Right lobe of liver (tissue), 6 donors: ENCODE measurements at regions not wholly inside any gene's neighbourhood (a gene's known extent, or its start where the extent isn't known, plus 50 kb on each side); places are given as distances from the start of the nearest gene placed in this dataset.

ENCODE experiments used
- ATAC-seq, 4 donors: fragments of 200-7000 bp; cut with Tn5 transposase; one replicate each; pipeline ENCODE4 v1.9.1; 2020; ENCODE audit warnings: mild to moderate bottlenecking in 4 of 4, moderate library complexity in 4 of 4
- DNase-seq, 3 donors: peaks; one replicate each; pipeline ENCODE4 v3.0.0-alpha.2; 2020
- H3K27ac ChIP-seq, 3 donors: fragments of 200-600 bp; one replicate each; pipeline ENCODE4 v1.8.0; 2022
- H3K27me3 ChIP-seq, 2 donors: fragments of 200-600 bp; one replicate each; pipeline ENCODE4 v1.8.0; 2022
- H3K36me3 ChIP-seq, 4 donors: fragments of 200-600 bp; sonication (generic) in 1 of 4; one replicate each; pipeline versions ENCODE4 v1.5.1 to v1.8.0; 2017 to 2022; ENCODE audit warnings: control low read depth in 1 of 4
- H3K4me1 ChIP-seq, 4 donors: fragments of 200-600 bp; sonication (generic) in 1 of 4; one replicate each; pipeline versions ENCODE4 v1.5.1 to v1.8.0; 2017 to 2022; ENCODE audit warnings: control low read depth in 1 of 4
- H3K4me3 ChIP-seq, 3 donors: fragments of 200-600 bp; one replicate each; pipeline ENCODE4 v1.8.0; 2022
- H3K9me3 ChIP-seq, 4 donors: fragments of 200-600 bp; sonication (generic) in 1 of 4; one replicate each; pipeline versions ENCODE4 v1.5.1 to v1.8.0; 2017 to 2022; ENCODE audit warnings: control low read depth in 1 of 4
- POLR2A ChIP-seq: fragments of 450-650 bp; IDR thresholded peaks from one replicate; pipeline ENCODE4 v1.6.1; 2017; ENCODE audit warnings: antibody characterized with exemption, mild to moderate bottlenecking
- WGBS: methylation state at CpG from one replicate; pipeline ENCODE4 v1.1.6; 2018; ENCODE audit warnings: low coverage, low lambda C conversion rate; ENCODE audit not compliant: insufficient coverage; ENCODE audit errors: missing lambda C conversion rate; 5-methylcytosine and 5-hydroxymethylcytosine counted together
- intact Hi-C, 2 donors: fragments of 100-400 bp; cut with DNase I; formaldehyde crosslinking; loops; one replicate each; pipeline versions ENCODE4 v1.11.2 to v1.14.1; 2022
- TF ChIP-seq, protein P1 (sequence below), 4 donors: fragments of 200-600 bp in 3 of 4; fragments of 450-650 bp in 1 of 4; IDR thresholded peaks; one replicate each; pipeline versions ENCODE4 v1.5.1 to v1.8.0; 2016 to 2022; ENCODE audit warnings: antibody characterized with exemption in 4 of 4, mild to moderate bottlenecking in 2 of 4
- donor health status: DM: no; HTN: yes; CAD: no.
- donor health status: DM: no; HTN: no; CAD: no.
- donor health status: DM: no; HTN: no; CAD: no.
- donor health status: DM: no; HTN: yes; CAD: no.
- donor health status: DM: no; HTN: yes; CAD: no.

DNA sequence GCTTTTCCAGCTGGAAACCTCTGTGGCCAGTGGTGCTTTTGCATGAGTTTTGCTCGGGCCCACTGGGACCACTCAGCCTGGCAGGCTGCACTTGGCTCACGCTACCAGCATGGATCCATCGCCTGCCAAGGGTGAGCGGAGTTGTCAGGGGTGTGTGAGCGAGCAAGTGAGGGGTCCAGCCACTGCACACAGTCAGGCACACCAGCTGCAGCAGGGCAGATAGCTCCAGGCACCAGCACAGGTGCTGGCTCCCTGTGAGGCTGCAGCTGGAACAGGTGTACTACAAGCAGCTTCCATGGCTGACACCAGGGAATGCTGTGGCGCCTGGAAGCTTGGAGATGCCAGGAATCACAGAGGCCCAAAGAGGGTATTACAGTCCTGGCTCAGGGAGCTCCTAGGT lies 391.2 kb upstream of the SGCD start:
- DNase-seq (no peak), ATAC-seq (peak in 1 of 4 donors; percentile 33)
- 50% methylated on average over 1 of the region's 6 CpGs for WGBS
- Histone ChIP-seq H3K4me3 (no peak overlapping the region), H3K4me1 (no peaks in the 10 kb centered on the region), H3K36me3 (no peaks in the 10 kb centered on the region), H3K9me3 (no peaks in the 10 kb centered on the region), H3K27ac (no peak overlapping the region), H3K27me3 (no peaks in the 10 kb centered on the region)
- intact Hi-C loops = no loop called here
- TF ChIP-seq, protein P1, sequence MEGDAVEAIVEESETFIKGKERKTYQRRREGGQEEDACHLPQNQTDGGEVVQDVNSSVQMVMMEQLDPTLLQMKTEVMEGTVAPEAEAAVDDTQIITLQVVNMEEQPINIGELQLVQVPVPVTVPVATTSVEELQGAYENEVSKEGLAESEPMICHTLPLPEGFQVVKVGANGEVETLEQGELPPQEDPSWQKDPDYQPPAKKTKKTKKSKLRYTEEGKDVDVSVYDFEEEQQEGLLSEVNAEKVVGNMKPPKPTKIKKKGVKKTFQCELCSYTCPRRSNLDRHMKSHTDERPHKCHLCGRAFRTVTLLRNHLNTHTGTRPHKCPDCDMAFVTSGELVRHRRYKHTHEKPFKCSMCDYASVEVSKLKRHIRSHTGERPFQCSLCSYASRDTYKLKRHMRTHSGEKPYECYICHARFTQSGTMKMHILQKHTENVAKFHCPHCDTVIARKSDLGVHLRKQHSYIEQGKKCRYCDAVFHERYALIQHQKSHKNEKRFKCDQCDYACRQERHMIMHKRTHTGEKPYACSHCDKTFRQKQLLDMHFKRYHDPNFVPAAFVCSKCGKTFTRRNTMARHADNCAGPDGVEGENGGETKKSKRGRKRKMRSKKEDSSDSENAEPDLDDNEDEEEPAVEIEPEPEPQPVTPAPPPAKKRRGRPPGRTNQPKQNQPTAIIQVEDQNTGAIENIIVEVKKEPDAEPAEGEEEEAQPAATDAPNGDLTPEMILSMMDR (IDR thresholded peaks at IDR 0.05) = no peak
- no peak for TF ChIP-seq POLR2A

DNA sequence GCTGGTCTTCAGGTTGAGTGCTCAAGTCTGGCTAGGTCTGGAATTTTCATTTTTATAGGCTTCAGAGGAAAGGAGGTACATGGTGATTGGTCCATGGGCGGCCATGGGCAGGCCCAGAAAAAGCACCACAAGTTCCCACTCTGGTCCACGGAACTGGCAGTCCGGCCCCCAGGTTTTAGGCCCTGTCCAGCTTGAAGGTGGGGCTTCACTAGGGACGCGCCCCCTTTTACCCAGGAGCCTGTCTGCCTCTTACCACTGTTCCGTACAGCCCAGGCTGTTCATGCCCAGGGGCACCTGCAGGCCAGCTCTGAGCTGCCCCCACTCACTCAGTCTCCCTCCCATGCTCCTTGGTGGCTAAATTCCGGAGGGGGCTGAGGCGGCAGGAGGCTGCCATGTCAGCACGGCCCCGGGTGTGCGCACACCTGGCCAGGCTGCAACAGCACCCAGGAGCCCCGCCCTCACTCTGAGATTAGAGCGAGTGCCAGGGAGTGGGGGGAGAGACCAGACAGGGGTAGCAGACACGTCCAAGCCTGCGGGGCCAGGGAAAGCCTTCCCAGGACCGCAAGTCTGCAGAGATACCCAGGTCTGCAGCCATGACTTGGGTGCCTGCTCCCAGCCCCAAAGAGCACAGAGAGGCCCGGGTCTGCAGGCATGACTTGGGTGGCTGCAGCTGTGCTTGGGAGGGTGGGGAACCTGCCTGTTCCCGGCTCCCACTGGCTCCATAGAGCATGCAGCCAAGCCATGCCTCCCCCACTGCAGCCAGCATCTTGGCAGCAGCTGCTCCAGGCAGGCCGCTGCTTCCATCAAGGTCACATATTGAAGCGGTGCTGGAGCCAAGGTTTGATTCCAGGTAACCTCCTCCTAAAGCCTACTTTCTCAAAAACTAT lies 390.2 kb upstream of the SGCD start:
- intact Hi-C loops = no loop called here
- 45% methylated on average over 5 of the region's 20 CpGs for WGBS
- Histone ChIP-seq H3K27me3 (no peaks in the 10 kb centered on the region), H3K27ac (no peak overlapping the region), H3K4me3 (no peak overlapping the region), H3K36me3 (no peaks in the 10 kb centered on the region), H3K4me1 (no peaks in the 10 kb centered on the region), H3K9me3 (no peaks in the 10 kb centered on the region)
- no peak for TF ChIP-seq POLR2A
- TF ChIP-seq, protein P1 (IDR thresholded peaks at IDR 0.05) = no peak
- DNase-seq (no peak), ATAC-seq (peak in 1 of 4 donors; percentile 45)

DNA sequence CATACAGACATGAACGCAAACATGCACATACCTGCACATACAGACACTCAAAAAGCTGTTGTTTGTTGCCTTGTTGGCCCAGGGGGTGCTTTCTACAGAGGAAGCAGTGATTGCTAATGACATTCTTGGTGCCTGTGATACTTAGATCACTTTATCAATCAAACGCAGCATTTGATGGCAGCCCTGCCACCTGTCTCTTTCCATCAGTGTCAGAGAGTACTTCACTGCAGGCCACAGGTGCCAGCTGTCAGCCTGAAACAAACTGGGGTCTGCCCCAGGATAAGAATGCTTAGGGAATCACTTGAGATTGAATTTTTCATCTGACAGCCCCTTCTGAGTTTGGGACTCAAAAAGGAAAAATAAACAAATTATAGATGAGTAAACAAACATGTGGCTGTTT lies 388.9 kb upstream of the SGCD start:
- WGBS = 64% methylated on average over 1 of the region's 2 CpGs
- H3K9me3 ChIP-seq = no peaks in the 10 kb centered on the region
- no peak overlapping the region for H3K27ac ChIP-seq
- no peaks in the 10 kb centered on the region for H3K27me3 ChIP-seq
- TF ChIP-seq POLR2A = no peak
- TF ChIP-seq, protein P1 (IDR thresholded peaks at IDR 0.05) = no peak
- ATAC-seq (no peak), DNase-seq (no peak)
- intact Hi-C loops = no loop called here
- no peaks in the 10 kb centered on the region for H3K36me3 ChIP-seq
- no peak overlapping the region for H3K4me3 ChIP-seq
- H3K4me1 ChIP-seq = no peaks in the 10 kb centered on the region

DNA sequence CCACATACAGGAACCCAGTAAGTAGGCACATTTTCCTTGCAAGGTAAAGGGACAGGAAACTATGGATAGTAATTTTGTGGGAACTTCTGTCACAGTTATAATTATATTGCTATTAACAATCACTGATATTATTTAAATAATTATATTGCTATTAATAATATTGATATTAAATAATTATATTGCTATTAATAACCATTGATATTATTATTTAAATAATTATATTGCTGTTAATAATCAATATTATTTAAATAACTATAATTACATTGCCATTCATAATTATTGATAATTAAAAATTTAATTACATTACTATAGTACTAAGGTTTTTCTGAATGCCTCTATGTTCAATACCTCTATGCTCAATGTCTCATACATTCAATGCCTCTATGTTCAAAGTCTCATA lies 385.6 kb upstream of the SGCD start:
- H3K36me3 ChIP-seq = no peaks in the 10 kb centered on the region
- intact Hi-C loops = no loop called here

More for the DNA sequence above, 385.6 kb upstream of the SGCD start:
- TF ChIP-seq, protein P1 (IDR thresholded peaks at IDR 0.05) = no peak
- no peak for TF ChIP-seq POLR2A
- ATAC-seq = no peak
- no peaks in the 10 kb centered on the region for H3K4me1 ChIP-seq
- DNase-seq = no peak
- no peak overlapping the region for H3K4me3 ChIP-seq
- no peaks in the 10 kb centered on the region for H3K9me3 ChIP-seq
- no peak overlapping the region for H3K27ac ChIP-seq
- H3K27me3 ChIP-seq = no peaks in the 10 kb centered on the region
